GM21390 (cell line): ENCODE measurements at regions not wholly inside any gene's neighbourhood (a gene's known extent, or its start where the extent isn't known, plus 50 kb on each side); places are given as distances from the start of the nearest gene placed in this dataset.
"Not testable (repeated sequence)": the region's sequence is repeated elsewhere in the genome, so short reads cannot be mapped to it uniquely, and the experiment has no call there.

Experiments
- ATAC-seq: cut with Tn5 transposase; IDR thresholded peaks from one replicate; pipeline ENCODE4 v1.9.1; 2021; ENCODE audit not compliant: unreplicated experiment

DNA sequence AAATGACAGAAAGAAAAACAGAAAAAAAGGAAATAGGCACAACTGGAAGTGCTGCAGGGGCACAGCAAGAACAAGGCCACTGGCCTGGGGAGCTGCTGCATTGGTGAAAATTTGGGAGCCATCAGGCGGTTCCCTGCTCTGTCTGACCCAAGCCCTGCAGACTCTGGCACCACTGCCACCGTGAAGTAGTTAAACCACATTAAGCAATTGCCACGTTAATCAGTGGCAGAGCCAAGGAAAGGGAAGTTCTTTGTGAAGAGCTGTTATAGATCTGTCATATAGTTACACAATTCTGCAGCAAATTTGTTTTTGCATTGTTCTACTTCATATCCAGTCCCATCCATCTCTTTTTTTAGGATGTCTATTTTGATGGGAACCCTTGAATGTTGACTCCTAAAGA lies 915.3 kb downstream of the FSCB start:
- ATAC-seq, result no peak

DNA sequence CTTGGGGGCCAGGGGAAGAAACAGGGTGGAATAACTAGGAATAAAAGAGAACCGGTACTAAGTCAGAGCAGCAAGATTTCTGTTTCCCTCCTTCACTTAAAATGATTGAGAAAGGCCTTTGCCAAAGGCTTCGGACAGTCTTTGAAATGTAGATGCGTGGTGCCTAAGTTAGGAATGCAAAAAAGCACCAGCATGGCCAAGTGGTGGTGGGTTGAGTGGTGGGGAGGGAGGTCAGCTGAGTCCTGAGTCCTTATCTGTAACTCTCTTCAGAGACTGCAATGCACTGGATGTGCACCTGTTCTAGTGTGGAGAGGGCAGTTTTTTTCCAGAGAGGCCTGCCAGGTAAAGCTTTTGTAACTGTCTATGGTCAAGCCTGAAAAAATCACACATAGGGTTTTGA lies 919.9 kb downstream of the FSCB start:
- ATAC-seq, result no peak

DNA sequence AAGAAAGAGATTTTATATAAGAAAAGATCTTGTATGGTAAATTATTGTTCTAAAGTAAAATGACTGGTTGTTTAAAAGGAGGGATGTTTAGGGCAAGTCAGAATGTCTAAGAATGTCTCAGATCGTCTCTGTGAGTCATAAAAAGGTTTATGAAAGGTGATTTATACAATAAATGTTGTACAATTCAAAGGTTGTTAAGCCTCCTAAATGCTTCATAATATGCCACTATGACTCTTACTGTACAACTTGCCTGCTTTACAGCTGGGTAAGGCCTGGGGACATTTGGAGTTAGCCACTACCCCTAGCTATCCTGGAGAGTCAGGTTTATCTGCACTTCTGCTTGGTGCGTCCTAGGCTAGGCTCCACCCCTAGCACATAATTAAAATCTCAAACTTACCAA lies 927.4 kb downstream of the FSCB start:
- no peak for ATAC-seq

DNA sequence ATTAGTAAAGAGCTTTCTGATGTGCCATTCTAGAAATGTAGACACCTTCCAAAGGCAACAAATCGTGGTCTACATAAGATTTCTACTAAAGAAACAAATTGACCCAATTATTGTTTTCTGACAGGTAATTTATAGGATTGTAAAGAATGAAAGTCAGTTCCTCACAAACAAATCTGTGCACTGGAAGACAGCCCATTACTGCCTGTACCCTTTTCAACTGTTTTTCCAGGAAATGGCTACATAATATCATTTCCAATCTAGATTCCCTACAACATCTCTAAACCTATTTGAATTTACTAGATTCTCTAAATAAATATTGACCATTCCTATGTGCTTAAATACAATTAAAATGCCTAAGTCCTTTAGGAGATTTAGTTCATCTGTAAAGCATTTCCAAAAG lies 939.1 kb downstream of the FSCB start:
- no peak for ATAC-seq

DNA sequence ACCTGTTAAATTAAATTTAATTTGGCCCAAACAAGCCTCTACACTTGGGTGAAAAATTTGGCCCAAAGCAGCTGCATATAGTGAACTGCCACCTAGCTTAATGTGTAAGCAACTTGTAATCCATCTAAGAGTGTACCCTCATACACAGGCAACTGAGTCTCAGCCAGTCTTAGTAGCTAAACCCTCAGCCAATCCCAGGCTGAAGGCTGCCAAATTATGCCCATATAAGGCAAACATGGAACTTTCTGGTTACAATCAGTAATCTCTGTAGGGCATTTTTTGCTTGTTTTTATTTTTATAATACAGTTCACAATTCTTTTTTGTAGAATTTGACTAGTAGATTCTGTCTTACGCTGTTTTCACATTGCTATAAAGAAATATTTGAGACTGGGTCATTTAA lies 958.7 kb downstream of the FSCB start:
- no peak for ATAC-seq

DNA sequence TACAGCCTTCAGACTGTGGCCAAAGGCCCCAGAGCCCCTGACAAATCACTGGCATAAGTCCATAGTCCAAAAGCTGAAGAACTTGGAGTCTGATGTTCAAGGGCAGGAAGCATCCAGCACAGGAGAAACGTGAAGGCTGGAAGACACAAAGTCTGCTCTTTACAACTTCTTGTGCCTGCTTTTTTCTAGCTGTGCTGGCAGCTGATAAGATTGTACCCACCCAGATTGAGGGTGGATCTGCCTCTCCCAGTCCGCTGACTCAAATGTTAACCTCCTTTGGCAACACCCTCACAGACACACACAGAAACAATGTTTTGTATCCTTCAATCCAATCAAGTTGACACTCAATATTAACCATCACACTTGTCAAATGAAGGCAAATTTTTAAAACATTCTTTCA lies 959.5 kb downstream of the FSCB start:
- not testable (repeated sequence) for ATAC-seq

DNA sequence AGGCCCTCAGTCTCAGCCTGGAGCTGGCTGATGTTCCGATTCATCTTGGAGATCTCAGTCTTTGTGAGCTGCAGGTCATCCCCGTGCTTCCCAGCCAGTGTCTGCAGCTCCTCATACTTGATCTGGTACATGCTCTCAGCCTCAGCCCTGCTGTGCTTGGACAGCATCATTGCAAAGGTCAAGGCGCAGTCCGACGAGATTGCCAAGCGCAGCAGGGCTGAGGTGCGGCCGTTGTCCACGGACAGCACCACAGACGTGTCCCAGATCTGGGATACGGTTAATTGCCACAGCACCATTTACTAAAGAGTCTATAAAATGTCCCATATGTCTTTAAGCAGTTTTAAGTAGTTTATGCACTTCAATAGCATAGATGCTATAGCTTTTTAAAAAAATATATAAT lies 965.7 kb downstream of the FSCB start:
- ATAC-seq, result no peak

DNA sequence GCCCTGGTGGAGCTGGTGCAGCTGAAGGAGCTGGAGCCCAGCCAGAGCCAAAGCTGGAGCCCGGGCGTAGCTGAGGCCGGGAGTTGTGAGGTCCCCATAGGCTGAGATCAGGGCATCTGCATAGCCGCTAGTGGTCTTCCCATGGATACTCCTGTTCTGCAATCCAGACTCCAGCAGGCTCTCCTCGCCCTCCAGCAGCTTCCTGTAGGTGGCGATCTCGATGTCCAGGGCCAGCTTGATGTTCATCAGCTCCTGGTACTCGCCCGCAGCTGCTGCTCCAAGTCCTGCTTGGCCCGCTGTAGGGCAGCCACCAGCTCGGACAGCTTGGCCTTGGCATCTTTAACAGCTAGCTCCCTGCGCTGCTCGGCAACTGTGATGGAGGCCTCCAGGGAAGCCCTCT lies 966.1 kb downstream of the FSCB start:
- no peak for ATAC-seq

DNA sequence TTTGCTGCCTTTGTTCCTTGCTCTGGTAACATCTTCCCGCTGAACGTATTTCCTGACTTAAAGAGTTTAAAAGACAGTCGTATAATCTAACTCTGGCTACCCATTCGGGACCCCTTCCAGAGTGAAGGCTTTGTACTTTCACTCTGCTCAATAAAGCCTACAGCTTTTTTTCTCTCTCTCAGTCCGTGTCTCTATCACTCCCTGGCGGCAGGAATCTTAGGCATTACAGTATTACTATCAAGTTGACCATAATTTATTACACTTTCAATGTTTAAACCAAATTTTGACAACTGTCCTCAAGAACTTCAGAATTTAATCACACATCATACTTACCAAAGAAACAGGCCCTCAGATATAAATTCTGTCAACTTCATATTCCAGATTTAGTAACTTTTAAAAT lies 967.9 kb downstream of the FSCB start:
- ATAC-seq, result no peak

DNA sequence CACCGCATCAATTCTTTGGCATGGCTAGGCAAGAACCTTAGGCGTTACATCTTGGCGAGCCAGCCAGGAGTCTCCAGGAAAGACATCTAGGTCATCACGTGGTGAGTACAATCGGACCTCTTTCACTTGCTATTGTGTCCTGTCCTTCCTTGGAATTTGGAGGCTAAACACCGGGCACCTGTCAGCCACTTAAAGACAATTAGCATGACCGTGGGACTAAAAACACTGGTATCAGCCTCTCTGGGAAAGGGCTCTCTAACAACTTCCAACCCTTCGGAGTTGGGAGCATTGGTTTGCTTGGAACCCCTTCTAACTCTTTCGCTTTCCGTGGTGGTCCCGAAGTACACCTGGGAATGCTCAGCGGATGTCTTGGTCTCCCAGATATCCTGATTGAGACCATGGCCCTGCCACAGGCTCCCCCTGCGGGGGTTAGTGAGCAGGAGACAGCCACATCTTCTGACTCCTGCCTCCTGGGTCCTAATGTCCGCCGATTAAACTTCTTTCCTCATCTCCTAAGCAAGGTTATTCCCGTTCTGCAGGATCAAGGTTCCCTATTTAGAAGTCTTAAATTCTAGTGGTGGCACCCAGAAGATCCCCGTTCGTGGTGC lies 971.7 kb downstream of the FSCB start:
- no peak for ATAC-seq

DNA sequence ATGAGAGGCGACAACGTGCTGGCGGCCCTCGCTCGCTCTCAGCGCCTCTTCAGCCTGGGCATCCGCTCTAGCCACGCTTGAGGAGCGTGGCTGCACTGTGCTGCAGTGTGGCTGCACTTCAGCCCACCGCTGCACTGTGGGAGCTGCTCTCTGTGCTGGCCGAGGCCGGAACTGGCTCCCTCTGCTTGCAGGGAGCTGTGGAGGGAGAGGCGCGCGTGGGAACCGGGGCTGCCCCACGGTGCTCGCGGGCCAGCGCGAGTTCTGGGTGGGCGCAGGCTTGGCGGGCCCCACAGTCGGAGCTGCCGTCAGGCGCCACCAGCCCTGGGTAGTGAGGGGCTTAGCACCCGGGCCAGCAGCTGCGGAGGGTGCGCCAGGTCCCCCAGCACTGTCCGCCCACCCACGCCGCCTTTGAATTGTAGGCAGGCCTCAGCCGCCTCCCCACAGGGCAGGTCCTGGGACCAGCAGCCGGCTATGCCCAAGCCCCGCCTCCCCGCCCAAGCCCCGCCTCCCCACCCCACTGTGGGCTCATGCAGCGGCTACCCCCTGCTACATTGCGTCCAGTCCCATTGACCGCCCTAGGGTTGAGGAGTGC lies 974.2 kb downstream of the FSCB start:
- ATAC-seq, result no peak

DNA sequence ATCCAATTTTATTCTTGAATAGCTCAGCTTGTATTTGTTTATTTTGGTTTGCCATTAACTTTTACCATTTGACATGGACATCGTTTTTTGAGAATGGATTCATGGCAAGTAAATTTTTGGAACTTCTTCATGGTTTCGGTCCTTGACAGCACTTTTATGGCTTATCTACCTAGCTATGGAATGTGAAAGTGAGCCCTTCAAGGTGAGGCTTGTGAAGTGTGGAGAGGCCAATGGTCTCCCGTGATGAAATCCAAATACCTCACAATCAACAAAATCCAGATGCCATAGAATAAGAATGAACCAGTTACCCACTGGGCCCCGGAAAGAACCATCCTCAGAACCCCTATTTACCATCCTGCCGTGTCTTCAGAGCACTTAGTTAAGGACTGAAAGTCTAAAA lies 978.8 kb downstream of the FSCB start:
- ATAC-seq, result no peak

DNA sequence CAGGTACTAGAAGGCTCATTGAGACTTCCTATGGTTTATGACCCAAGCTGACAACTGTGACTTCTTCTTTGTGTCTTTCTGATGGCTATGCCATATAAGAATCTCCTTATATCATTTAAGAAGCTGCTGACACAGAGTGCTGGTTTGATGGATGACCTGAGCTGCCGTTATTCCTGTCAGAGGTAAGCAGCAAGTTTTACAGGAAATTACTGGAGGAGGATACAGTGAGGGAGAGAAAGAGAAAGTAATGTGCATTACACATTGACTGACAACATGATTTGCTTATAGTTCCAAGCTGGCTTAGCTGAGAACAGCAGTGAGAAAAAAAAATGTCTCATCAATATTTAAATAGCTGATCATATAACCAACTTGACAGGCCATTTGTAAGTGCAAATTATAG lies 981.4 kb downstream of the FSCB start:
- ATAC-seq, result no peak

DNA sequence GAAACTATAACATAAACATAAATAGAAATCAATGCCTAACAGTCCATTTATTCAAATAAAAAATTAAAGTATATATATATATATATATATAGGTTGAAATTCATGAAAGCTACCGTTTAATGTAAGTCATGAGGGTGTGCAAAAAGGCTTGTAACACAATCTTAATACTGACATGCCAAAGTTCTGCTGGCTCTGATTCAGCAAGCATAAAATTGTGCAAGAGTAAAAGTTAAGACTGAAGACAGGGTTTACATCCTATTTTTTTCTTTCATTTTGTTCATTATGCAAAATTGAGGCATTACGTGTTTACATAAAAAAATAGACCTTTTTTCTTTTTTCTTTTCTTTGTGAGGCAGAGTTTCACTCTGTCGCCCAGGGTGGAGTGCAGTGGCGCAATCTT lies 984.2 kb downstream of the FSCB start:
- no peak for ATAC-seq

DNA sequence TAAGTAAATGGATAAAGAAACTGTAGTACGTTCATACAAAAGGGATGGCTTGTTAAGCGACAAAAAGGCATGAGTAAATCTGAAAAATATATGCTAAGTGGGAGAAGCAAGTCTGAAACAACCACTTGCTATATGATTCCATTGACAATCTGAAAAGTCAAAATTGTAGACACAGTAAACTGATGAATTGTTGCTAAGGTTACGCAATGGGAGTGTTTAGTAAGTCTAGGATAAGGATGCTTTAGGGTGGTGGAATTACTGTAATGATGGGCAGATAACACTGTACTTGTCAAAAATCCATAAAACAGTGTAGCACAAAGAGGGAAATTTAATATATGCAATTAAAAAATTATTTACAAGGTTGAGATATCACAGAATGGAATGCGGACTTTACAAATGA lies 984.9 kb downstream of the FSCB start:
- ATAC-seq, result no peak

DNA sequence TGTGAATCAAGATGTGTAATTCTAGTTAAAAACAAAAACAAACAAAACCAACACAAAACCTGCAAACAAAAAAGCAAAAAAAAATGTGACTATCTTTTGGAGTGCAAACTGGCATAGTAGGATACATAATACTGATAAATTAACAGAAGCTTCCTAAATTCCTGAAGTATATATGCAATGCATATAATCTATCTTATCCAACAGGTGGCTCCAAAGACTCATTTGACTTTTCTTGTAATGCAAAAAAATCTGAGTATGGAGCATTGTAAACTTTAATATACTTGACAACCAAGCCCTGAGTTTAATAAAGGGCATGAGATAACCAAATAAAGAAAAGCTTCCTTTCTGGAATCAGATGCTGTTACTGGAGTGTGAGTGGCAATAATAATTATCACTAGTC lies 1003.6 kb downstream of the FSCB start:
- no peak for ATAC-seq

DNA sequence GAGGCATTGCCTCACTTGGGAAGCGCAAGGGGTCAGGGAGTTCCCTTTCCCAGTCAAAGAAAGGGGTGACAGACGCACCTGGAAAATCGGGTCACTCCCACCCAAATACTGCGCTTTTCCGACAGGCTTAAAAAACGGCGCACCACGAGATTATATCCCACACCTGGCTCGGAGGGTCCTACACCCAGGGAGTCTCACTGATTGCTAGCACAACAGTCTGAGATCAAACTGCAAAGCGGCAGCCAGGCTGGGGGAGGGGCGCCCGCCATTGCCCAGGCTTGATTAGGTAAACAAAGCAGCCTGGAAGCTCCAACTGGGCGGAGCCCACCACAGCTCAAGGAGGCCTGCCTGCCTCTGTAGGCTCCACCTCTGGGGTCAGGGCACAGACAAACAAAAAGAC lies 1014.7 kb downstream of the FSCB start:
- ATAC-seq, result not testable (repeated sequence)

DNA sequence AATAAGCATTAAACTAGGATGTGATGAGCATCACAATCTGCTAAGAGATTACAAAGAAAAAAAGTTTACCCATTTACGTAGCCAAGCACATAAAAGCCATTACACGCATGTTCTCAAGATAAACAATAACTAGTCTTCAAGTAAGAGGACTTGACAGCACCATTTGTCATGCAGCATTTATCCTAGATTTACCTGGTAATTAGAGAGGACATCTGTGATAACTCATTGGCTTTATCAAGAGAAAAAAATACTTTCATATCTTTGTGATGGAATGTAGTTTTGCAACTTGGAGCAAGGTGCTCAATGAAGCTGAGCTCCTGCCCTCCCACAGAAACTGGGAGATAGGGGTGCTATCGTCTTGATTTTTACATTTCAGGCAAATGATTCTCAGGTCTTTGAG lies 1023.7 kb downstream of the FSCB start:
- no peak for ATAC-seq

DNA sequence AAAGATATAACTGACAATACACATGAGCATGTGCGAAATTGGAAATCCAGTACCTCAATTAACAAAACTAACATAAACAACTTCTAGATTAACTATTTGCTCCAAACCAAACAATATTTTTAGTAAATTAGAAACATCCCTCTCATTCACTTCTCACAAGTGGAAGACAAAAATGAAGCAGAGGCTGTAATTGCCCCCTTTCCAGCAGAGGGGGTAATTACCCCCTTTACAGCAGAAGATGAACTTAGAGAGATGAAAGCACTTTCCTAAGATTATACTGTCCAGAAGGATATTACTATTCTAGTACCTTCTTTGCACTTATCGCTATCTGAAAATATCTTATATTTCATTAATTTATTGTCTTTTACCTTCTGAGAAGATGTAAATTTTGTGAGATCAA lies 1025.2 kb downstream of the FSCB start:
- no peak for ATAC-seq

DNA sequence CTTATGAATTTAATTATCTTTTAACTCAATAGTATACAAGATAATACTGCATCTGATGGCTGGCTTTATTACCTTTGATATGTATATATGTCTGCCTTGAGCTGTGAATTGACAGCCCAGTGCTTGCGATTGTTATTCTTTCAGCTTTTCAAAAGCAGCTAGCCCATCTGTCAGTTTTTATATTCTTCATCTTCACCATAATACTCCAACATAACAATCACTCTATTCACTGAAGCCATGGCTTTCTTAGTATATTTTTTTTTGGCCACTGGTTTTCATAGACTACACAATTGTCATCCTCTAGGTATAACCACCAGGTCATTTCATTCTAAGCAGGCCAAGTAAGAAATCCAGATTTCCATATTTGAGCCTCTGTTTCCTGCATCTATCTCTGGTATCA lies 1026.1 kb downstream of the FSCB start:
- ATAC-seq, result no peak

DNA sequence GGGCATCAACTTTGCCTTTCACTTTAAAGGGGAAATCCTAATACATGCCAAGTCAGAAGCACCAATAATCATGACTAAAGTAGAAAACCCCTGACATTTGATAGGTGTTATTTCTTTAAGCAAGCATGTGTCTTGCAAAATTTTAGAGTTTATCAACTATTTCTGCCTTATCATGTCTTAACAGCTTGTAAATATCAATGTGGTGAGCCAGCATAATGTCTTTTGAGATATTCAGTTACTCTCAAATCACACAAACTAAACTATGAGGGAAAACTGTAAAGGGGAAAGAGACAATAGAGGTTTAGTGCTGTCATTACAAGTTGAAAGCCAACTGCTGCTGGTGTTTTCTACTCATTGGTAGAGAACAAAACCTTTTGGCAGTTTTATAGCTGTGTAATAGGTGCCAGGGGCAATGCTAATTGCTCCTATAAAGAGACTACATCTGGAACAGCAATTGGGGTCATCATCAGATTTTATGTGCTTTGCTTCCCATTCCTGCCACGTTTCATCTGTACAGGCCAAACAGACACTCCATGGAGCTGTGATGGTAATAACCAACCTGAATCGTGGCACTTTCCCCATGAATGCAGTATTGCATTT lies 1027.4 kb downstream of the FSCB start:
- no peak for ATAC-seq

DNA sequence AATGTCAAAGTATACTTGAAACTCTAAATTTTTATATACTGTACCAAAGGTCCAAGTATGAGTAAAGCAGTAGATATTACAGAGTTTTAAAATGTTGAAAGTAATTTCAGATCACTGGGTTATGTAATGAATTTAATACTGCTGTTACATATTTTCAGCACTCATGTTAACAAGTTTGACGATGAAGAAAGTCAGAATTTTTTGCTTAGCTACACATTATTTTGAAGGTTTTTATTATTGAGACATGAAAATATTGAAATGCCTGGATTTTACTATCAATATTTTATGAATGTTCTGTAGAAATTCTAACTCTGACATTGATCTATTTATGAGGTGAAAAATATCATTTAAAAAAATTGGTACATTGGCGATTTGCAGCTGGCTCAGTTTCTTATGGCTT lies 1030.3 kb downstream of the FSCB start:
- ATAC-seq, result no peak

DNA sequence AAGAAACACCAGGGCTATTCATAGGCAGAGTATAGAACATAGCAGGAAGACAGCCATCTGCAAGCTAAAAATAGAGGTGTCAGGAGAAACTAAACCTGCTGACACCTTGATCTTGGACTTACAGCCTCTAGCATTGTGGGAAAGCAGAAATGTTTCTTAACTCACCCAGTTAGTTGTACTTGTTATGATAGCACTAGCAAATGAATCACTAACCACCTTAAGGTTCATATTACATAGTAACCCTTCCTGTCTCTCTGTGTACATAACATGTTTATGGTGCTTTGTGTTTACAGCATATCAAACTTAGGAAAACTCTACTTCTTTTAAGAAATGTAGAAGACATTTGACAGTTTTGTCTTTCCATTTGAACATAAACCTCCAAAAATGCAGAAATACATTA lies 1031.3 kb downstream of the FSCB start:
- ATAC-seq, result no peak
